DMS114 treated with DMSO at 0.1 percent for 48 hours (cell line): ENCODE measurements at regions not wholly inside any gene's neighbourhood (a gene's known extent, or its start where the extent isn't known, plus 50 kb on each side); places are given as distances from the start of the nearest gene placed in this dataset.
"Not testable (repeated sequence)": the region's sequence is repeated elsewhere in the genome, so short reads cannot be mapped to it uniquely, and the experiment has no call there.

Source experiments
- DNase-seq: peaks from one replicate; lab custom pipeline; 2025; ENCODE audit not compliant: unreplicated experiment; lab: John Stamatoyannopoulos, UW

DNA sequence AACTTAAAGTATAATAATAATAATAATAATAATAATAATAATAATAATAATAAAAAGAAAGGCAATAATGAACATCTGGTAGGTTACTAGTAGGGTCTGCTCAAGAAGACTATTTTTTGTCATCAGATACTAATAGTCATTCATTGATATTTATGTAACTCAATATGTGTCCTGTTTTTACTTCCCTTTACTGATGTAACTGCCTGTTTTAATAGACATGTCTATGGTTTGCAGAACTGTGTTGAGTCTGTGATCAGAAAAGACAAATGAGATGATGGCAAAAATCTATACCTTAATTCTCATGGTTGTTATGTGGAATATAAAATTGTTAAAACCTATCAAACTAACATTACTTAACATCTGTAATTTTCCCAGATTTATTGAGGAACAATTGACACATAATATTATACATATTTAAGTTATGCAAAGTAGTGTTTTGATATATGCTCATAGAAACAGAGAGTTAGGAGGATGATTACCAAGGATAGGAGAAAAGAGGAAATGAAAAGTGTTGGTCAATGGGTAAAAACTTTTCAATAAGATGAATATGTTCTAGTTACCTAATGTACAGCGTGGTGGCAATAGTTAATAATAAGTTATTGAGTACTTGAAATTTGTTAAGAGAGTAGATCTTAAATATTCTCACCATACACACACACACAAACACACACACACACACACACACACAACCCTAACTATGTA, 699.4 kb downstream of the ZPLD1 start:
- DNase-seq = no peak

DNA sequence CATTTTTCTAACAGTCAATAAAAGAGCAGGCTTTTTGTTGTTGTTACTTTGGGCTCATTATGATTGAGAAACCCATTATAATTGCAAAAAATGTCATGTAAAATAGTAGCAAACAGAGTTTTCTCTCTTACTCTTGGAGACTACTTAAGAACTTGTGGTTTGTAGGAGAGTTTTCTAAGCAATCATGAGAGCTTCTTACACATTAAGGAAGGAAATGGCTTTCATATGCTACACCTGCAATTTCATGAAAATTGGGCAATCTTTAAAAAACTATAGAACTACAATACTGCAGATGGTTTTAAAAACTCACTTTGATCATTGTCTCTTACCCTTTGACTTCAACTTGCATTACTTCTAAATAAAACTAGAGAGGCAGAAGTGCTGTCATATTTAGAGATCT, 701.8 kb downstream of the ZPLD1 start:
- DNase-seq = no peak

DNA sequence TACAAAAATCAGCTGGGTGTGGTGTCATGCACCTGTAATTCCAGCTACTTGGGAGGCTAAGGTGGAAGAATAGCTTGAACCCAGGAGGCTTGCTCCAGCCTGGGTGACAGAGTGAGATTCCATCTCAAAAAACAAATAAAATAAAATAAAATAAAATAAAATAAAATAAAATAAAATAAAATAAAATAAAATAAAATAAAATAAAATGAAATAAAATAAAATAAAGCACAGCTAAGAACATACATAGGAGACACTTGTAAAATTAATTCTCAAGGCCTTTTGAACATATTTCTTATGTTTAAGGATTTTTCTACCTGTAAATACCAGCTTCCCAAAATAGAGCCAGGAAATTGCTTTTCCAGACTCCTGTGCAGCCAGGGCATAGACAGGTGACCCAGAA, 703.0 kb downstream of the ZPLD1 start:
- no peak for DNase-seq

DNA sequence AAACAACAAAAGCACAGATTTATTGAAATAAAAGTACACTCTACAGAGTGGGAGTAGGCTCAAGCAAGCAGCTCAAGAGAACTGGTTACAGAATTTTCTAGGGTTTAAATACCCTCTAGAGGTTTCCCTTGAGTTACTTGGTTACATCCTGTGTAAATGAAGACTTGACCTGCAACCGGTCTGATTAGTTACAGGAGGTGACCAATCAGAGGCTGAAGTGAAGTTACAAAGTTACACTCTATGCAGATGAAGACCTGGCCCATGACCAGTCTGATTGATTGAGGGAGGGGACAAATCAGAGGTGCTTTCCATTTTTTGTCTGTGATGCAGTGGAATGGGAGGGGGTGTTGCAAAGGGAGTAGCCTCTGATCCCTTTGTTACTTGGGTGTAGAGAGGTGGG, 723.4 kb downstream of the ZPLD1 start:
- no peak for DNase-seq

DNA sequence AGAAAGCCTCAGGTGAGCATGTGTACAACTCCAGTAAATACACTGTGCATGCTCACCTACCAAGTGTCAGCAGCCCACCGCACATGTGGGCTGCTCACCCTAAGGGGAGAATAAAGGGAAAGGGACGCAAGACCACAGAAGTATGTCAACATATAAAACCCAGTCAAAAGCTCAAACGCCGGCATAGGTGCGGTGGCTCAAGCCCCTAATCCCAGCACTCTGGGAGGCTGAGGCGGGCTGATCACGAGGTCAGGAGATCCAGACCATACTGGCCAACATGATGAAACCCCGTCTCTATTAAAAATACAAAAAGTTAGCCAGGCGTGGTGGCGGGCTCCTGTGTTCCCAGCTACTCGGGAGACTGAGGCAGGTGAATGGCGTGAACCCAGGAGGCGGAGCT, 732.1 kb downstream of the ZPLD1 start:
- DNase-seq = no peak

DNA sequence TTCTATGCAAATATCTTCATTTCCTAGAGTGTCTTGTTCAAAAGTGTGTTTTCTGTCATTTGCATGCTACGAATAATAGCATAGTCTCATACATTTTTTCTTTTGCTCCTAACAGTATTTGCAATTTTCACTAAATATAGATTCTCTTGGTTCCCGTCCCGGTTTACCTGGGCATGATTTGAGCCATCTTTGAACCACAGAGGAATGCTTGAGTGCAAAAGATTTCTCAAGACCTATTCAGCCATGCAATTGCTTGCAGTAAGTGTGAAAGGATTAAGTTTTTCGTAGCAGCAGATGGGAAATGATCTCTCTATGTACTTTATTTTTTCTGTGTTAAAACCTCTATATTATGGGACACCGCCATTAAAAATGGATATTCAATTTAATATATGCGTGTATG, 733.0 kb downstream of the ZPLD1 start:
- no peak for DNase-seq

DNA sequence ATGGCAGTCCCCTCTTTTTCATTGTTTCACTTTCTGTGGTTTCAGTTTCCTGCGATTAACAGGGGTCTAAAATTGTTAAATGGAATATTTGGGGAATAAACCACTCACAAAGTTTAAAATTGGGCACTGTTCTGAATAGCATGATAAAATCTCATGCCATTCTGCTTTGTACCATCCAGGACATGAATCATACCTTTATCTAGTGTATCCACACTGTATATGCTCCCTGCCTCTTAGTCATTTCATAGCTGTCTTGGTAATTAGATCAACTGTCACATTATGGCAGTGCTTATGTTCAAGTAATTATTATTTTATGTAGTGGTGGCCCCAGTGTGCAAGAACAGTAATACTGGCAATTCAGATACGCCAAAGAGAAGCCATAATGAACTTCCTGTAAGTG, 734.5 kb downstream of the ZPLD1 start:
- no peak for DNase-seq

DNA sequence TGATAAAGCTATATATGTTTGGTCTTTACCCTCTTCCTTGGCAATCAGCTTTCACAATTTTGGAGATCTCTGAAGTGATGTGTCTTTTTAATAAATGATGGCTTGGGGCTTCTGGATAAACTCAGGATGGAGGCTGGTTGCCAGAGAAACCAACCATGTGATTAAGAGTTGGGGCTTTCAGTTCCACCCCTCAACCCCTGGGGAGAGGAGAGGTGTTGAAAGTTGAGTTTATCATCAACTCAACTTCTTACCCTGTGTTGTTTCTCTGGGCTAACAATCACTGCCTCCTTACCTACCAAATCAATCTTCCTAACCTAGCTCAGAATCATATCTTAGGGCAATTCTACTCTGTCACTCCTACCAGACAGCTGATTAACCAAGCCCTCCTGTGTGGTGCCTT, 735.8 kb downstream of the ZPLD1 start:
- DNase-seq = no peak

DNA sequence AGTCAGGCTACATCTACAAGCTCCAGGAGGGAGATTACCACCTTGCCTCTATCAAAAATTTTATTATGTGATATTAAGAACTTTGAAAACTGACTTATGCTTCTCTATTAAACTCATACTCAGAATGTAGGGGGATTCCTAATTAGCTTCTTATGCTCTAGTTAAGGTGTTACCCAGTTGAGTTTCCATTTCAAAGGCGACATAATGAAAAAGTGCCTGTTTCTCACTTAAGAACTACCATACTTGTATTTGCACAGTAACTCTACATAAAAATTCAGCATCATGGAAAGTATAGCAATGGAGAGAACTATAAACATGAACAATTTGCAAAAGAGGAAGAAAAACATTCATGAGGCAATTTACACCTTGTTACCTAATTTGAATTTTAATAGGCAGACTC, 739.1 kb downstream of the ZPLD1 start:
- no peak for DNase-seq

DNA sequence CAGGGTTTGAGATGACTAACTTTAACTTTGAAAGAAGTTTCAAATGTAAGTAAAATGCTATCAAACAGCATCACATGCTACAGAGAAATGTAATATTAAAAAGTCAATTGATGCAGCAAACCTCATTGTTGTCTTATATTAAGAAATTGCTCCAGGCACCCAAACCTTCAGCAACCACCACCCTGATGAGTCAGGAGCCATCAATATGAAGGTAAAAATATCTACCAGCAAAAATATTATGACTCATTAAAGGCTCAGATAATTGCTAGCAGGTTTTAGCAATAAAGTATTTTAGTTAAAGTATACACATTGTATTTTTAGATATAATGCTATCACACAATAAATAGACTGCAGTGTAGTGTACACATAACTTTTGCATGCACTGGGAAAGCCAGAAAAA, 746.3 kb downstream of the ZPLD1 start:
- no peak for DNase-seq

DNA sequence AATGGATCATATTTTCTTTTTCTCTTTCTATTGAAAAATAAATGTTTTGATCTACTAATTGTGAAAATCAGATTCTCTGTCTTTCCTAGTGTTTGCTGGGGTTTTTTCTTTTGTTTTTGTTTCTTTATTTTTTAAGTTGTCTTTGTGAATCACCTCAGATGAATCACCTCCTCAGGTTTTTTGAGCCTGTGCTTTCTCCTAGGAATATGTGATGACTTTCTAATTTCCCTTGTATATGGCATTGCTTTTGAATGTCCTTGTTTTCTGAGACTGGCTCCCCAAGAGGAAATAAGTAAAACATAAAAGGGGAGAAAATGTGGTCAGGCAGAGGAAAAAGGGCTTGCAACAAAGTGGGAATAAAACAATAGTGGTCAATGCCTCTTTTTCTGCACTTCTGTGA, 750.0 kb downstream of the ZPLD1 start:
- DNase-seq = no peak

DNA sequence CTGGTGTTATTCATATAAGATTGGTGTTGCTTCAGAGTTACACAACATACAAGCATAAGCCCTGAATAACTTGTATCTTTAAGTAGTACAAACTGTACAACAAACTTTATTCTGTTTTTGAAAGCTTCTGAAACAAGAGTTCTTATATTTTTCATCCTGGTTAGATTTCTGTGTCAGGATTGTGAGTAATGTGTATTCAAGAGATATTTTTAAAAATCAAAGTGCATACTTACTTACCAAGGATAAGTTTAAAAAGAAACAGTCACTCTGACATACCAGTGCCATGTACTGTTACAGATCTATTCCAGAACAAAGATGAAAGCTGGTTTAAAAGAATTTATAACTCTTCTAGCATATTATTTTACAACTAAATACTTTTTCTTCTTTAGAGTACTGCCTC, 755.1 kb downstream of the ZPLD1 start:
- no peak for DNase-seq

DNA sequence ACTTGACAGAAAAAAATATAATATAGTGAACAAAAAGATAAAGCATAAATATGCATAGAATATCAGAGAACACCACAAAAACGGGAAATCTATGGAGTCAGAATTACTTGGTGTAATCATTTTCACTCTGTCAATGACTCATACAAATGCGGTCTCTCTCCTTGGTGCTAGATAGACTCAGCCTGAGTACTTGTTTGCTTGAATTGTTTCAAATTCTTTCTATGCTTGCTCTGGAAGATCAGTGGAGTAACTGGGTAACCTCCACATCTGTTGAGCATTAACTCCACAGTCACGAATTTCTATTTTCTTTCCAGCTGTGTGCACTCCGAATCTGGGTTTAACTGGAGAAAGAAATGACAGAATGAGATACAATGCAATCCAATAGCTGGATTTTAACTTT, 760.4 kb downstream of the ZPLD1 start:
- DNase-seq = no peak

DNA sequence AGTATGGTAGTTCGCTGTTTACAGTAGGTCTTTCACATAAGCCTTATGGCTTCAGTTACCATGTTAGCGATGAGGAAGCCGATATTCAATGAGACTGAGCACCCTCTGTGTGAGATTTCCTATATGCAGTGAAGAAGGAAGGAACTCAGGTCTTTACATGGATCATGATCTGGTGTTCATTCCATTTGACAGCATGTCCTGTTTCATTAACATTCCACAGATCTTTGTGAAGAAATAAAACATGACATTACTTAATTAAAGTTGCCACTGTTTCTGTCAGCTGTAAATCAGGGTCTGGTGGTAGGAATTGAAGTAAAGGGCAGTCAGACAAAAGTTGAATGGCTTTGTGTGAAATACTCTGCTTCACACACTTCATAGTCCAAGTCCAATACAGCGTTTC, 768.6 kb downstream of the ZPLD1 start:
- no peak for DNase-seq

DNA sequence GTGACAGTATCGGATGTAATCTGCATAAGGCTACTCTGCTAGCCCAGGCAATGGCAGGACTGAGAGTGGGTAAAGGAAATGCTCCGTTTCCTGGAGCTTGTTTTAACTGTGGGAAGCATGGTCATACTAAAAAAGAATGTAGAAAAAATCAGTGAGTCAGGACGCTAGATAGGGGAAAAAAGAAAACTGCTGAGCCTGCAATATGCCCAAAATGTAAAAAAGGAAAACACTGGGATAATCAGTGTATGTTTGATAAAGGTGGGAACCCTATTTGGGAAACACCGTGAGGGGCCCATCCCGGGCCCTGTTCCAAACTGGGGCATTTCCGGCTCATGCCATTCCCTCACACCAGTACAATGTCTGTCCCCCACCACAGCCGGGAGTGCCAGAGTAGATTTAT, 775.8 kb downstream of the ZPLD1 start:
- DNase-seq = no peak

DNA sequence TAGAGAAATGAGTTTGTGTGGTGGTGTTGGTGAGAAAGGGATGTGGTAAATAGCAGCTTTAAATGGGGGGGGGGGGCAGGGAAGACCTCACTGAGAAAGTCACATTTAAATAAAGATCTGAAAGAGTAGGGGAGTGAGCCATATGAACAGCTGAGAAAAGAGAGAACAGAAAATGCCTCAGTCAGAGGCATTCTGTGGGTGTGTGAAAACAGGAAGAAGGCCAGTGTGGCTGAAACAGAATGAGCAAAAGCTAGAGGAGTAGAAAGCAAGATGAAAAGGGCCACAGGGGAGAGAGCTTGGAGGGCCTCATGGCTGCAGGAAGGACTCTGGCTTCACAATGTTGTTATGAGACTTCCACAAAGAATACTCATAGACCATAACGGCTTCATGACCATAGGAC, 783.3 kb downstream of the ZPLD1 start:
- DNase-seq = no peak

DNA sequence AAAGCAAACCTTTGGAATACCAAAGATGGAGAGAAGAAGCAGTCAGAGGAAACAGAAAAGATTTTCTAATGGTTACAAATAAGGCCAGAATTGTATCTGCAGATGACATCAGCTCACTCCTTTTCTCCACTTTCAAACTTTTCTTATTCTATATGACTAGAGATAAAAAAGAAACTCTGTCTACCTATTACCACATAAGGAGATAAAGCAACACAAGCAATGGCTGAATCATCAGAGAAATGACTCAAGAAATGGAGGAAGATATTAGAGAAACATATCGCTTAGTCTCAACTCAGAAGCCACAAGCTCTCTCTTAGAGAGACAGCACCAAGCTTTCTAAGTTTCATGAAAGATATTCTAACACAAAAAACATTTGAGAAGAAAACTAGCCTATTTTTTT, 784.0 kb downstream of the ZPLD1 start:
- no peak for DNase-seq

DNA sequence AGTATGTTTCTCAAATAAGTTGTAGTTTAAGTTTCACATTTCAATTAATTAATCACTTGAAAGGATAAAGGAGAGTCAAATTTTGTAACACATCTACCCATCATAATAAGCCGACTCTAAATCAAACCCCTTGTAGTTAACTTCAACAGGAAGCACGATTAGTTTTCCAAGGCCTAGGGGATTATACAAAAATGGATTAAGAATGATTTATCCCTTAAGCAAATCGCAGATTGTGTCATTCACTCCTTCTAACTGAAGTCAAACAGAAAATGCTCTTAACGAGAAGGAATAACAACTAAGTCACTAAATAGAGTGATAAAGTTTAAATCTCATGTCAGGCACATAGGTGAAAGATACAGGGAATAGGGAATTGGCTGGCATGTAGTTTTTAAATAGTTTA, 792.8 kb downstream of the ZPLD1 start:
- no peak for DNase-seq

DNA sequence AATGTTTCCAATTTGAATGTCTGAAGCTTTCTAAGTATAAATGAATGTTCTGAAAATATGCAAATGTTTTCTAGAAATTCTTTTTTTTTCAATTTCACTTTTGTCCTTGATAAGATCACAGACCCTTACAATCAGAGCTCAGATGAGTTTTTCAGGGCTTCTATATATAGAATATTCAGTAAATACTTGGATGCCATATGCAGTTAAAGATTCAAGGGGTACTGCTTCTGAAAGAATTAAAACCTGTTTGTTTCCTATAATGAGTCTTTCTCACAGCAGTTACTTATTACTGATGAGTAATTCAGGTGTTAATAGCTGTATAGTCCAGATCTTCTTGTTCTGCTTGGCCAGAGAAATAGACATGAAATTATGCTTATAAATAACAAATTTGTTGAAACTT, 812.6 kb downstream of the ZPLD1 start:
- no peak for DNase-seq

DNA sequence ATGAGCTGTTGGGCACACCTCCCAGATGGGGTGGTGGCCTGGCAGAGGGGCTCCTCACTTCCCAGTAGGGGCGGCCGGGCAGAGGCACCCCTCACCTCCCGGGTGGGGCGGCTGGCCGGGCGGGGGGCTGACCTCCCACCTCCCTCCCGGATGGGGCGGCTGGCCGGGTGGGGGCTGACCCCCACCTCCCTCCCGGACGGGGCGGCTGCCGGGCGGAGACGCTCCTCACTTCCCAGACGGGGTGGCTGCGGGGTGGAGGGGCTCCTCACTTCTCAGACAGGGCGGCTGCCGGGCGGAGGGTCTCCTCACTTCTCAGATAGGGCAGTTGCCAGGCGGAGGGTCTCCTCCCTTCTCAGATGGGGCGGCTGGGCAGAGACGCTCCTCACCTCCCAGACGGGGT, 820.0 kb downstream of the ZPLD1 start:
- not testable (repeated sequence) for DNase-seq

DNA sequence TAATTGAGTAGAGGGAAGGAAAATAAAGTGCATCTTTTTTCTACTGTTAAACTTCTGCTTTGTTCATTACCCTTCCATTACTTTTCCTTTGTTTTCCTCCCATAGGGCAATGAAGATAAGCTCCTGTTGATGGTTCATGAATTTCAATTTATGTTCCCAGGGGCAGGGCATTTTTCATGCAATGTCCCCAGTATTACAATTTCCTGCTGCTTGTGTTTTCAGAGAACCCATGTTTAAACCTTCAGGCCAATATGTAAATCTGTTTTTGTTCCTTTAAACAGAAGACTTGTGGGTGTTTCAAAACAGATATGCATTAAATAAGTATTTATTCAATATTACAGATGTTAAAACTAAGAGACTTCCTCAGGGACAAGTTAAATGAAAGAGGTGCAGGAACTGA, 834.5 kb downstream of the ZPLD1 start:
- no peak for DNase-seq

DNA sequence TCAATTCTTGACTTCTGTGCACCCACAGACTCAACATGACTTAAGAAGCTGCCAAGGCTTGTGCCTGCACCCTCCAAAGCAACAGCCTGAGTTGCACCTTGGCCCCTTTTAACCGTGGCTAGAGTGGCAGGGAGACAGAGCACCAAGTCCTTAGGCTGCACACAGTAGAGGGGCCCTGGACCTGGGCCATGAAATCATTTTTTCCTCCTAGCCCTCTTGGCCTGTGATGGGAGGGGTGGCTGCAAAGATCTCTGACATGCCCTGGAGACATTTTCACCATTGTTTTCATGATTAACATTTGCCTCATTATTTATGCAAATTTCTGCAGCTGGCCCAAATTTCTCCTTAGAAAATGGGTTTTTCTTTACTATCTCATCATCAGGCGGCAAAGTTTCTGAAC, 836.8 kb downstream of the ZPLD1 start:
- DNase-seq = no peak

DNA sequence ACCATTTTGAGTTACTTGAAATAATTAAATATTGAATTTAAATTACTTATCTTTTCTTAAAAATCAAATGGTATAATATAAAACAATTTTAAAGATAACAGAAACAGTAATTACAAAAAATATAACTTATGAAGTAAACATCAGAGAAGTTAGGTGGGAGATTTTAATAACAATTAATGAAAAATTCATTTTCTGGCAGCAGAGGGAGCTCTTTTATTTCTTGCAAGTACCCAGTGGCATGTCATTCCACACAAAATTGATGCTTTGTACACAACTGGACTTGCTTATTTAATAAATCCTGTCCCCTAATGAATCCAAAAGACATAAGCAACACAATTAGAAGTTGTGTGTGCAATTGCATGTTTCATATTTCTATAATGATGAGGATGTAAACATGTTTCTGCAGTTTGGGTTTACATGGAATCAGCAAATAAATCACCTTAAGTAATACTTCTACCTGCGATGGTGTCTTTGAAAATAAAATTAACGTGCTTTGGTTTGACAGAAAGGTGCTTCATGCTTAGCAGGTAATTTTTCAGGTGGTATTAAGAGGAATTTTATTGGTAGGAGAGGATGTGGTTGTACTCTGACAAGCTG, 861.3 kb downstream of the ZPLD1 start:
- DNase-seq = no peak
